Fibroblast of lung (primary cell): ENCODE measurements at regions not wholly inside any gene's neighbourhood (a gene's known extent, or its start where the extent isn't known, plus 50 kb on each side); places are given as distances from the start of the nearest gene placed in this dataset.

Experiments used
- EZH2 ChIP-seq: IDR thresholded peaks from 2 replicates; pipeline ENCODE4 v1.5.1; 2012; ENCODE audit warnings: low read length, control low read depth, mild to moderate bottlenecking; ENCODE audit errors: missing control alignments
- TF ChIP-seq, protein P1 (sequence below), 2 donors: IDR thresholded peaks in 1 of 2; conservative IDR thresholded peaks in 1 of 2; 1 replicate in 1 of 2; 2 replicates in 1 of 2; pipeline ENCODE4 v1.5.1; 2011 to 2012; ENCODE audit warnings: low read length in 2 of 2, control low read depth in 1 of 2, inconsistent platforms in 1 of 2, low read depth in 1 of 2, mild to moderate bottlenecking in 1 of 2

DNA sequence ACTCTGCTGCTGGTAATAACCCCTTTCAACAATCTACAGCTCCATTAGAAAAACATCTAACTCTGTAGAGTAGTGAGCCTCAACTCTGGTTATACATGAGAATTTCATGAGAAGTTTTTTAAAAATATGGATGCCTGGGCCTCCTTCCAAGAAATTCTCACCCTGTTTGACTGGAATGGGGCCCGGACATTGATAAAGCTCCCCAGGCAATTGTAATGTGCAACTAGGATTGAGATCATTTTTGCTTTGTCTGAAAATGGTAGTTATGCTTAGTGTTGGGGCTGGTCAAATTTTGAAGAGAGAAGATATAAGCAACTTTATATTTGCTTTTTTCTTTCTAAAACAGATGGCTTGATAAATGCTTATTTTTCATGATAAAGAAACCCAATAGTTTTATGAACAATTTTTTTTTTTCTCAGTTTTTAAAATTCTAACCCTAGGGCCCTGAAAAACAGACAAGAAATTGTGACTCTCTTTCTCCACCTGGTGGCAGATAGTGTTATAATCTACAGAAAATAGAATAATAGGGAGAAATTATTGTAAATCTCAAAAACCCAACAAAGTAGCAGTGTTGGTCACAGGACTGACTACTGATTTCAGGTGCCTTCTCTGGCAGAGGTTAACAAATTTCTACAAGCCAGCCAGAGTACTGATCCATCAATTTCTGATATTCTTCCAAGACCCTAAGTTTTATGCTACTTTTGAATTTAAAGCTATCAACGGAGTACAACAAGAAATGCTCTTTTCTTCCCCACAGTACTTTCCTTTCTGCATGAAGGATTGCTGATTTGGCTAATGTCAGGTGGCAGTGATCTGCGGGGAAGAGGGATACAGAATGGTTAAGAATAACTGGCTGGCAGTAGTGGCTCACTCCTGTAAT is 174.8 kb downstream of the DKK1 start:
- no peak for TF ChIP-seq EZH2
- TF ChIP-seq, protein P1, sequence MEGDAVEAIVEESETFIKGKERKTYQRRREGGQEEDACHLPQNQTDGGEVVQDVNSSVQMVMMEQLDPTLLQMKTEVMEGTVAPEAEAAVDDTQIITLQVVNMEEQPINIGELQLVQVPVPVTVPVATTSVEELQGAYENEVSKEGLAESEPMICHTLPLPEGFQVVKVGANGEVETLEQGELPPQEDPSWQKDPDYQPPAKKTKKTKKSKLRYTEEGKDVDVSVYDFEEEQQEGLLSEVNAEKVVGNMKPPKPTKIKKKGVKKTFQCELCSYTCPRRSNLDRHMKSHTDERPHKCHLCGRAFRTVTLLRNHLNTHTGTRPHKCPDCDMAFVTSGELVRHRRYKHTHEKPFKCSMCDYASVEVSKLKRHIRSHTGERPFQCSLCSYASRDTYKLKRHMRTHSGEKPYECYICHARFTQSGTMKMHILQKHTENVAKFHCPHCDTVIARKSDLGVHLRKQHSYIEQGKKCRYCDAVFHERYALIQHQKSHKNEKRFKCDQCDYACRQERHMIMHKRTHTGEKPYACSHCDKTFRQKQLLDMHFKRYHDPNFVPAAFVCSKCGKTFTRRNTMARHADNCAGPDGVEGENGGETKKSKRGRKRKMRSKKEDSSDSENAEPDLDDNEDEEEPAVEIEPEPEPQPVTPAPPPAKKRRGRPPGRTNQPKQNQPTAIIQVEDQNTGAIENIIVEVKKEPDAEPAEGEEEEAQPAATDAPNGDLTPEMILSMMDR (conservative IDR thresholded peaks at IDR 0.05 in 1 of 2, IDR thresholded peaks at IDR 0.05 in 1 of 2; ENCODE audit: low read depth in 1 of 2, low read length in 2 of 2) = peak; percentile 35 to 43
